HG03571 (cell line): ENCODE measurements at regions not wholly inside any gene's neighbourhood (a gene's known extent, or its start where the extent isn't known, plus 50 kb on each side); places are given as distances from the start of the nearest gene placed in this dataset.

Experiments
- ATAC-seq: cut with Tn5 transposase; IDR thresholded peaks from one replicate; pipeline ENCODE4 v1.9.1; 2021; ENCODE audit not compliant: unreplicated experiment

GRCh38 chr1:38269923-38270848 is 223.6 kb upstream of the POU3F1 start:
- no peak for ATAC-seq

GRCh38 chr1:38268226-38268625 is 221.6 kb upstream of the POU3F1 start:
- no peak for ATAC-seq

- ATAC-seq = no peak
Observed at GRCh38 chr1:38267037-38268036, 220.7 kb upstream of the POU3F1 start.

- ATAC-seq = no peak
Observed at GRCh38 chr1:38266197-38266520, 219.6 kb upstream of the POU3F1 start.

GRCh38 chr1:38265293-38266196 is 219.0 kb upstream of the POU3F1 start:
- no peak for ATAC-seq

- no peak for ATAC-seq
Observed at GRCh38 chr1:38263438-38263837, 216.8 kb upstream of the POU3F1 start.

- no peak for ATAC-seq
Observed at GRCh38 chr1:38261574-38261973, 215.0 kb upstream of the POU3F1 start.

- ATAC-seq = no peak
Observed at GRCh38 chr1:38258085-38258627, 211.6 kb upstream of the POU3F1 start.

GRCh38 chr1:38257374-38257773 is 210.8 kb upstream of the POU3F1 start:
- ATAC-seq = no peak

- ATAC-seq = no peak
Observed at GRCh38 chr1:38256072-38256471, 209.5 kb upstream of the POU3F1 start.

GRCh38 chr1:38253314-38253713 is 206.7 kb upstream of the POU3F1 start:
- ATAC-seq = no peak

- no peak for ATAC-seq
Observed at GRCh38 chr1:38250356-38250755, 203.8 kb upstream of the POU3F1 start.

GRCh38 chr1:38249001-38249400 is 202.4 kb upstream of the POU3F1 start:
- ATAC-seq = no peak

GRCh38 chr1:38246955-38247952 is 200.7 kb upstream of the POU3F1 start:
- no peak for ATAC-seq

GRCh38 chr1:38244218-38244845 is 197.7 kb upstream of the POU3F1 start:
- ATAC-seq = no peak

GRCh38 chr1:38243106-38243505 is 196.5 kb upstream of the POU3F1 start:
- ATAC-seq = no peak

GRCh38 chr1:38242506-38242905 is 195.9 kb upstream of the POU3F1 start:
- no peak for ATAC-seq

GRCh38 chr1:38241594-38242334 is 195.2 kb upstream of the POU3F1 start:
- no peak for ATAC-seq
